ENCODE measurements at regions not wholly inside any gene's neighbourhood (a gene's known extent, or its start where the extent isn't known, plus 50 kb on each side); places are given as distances from the start of the nearest gene placed in this dataset.

- no peak for TF ChIP-seq YY1 (IDR thresholded peaks at IDR 0.05; ENCODE audit: insufficient read depth, insufficient read length)
- TF ChIP-seq ZNF274 (IDR thresholded peaks at IDR 0.05; ENCODE audit: low read depth, low read length) = no peak
Measured at GRCh38 chr14:56027916-56028712, 90.1 kb upstream of the PELI2 start.
